Calu3 (cell line): ENCODE measurements at regions not wholly inside any gene's neighbourhood (a gene's known extent, or its start where the extent isn't known, plus 50 kb on each side); places are given as distances from the start of the nearest gene placed in this dataset.

ENCODE experiments used
- BruUV-seq: library from RNA; stranded (reverse); fragments of 400-500 nt; replicated peaks from 2 replicates; lab custom pipeline; 2021; lab: Mats Ljungman, UMichigan
- CTCF ChIA-PET: fragments of 300-600 bp; sonication (Branson Sonifier 250); formaldehyde crosslinking; loops from one replicate; lab custom pipeline; 2022; ENCODE audit warnings: antibody characterized with exemption; lab: Charles Lee
- DNase-seq: peaks from one replicate; pipeline ENCODE4 v3.0.0; 2022
- H3K27ac Mint-ChIP-seq: one replicate; pipeline ENCODE4 v1.8.0; 2022; ENCODE audit warnings: mixed read lengths; ENCODE audit not compliant: unreplicated experiment
- H3K27me3 Mint-ChIP-seq: one replicate; pipeline ENCODE4 v1.8.0; 2022; ENCODE audit warnings: mixed read lengths; ENCODE audit not compliant: unreplicated experiment
- H3K36me3 Mint-ChIP-seq: one replicate; pipeline ENCODE4 v1.8.0; 2022; ENCODE audit warnings: mild to moderate bottlenecking, moderate library complexity, mixed read lengths; ENCODE audit not compliant: insufficient read depth, unreplicated experiment
- H3K4me1 Mint-ChIP-seq: one replicate; pipeline ENCODE4 v1.8.0; 2022; ENCODE audit warnings: mild to moderate bottlenecking, low read depth, mixed read lengths; ENCODE audit not compliant: unreplicated experiment
- H3K4me3 Mint-ChIP-seq: one replicate; pipeline ENCODE4 v1.8.0; 2022; ENCODE audit warnings: mild to moderate bottlenecking, low read depth, moderate library complexity, mixed read lengths; ENCODE audit not compliant: unreplicated experiment
- H3K9me3 Mint-ChIP-seq: one replicate; pipeline ENCODE4 v1.8.0; 2022; ENCODE audit warnings: low read depth, mixed read lengths; ENCODE audit not compliant: unreplicated experiment
- CTCF ChIP-seq: fragments of 200-600 bp; IDR thresholded peaks from one replicate; pipeline ENCODE4 v1.8.0; 2022; ENCODE audit warnings: antibody characterized with exemption; ENCODE audit not compliant: unreplicated experiment
- intact Hi-C: fragments of 100-400 bp; cut with micrococcal nuclease; formaldehyde crosslinking; loops from one replicate; pipeline ENCODE4 v1.10.0; 2022; ENCODE audit not compliant: unreplicated experiment

GRCh38 chr13:44236370-44236769 is 137.3 kb upstream of the SERP2 start:
- intact Hi-C loops, result loop anchor here (10.0 kb wide), 1 partner anchor 138 kb away; the partner anchor contains the start of gene SERP2
- peaks cover 7% of the 10 kb centered on the region for H3K36me3 Mint-ChIP-seq
- peaks cover 7% of the 10 kb centered on the region for H3K4me1 Mint-ChIP-seq
- no peak for DNase-seq
- H3K9me3 Mint-ChIP-seq, result peaks cover 5% of the 10 kb centered on the region
- no peak overlapping the region for H3K4me3 Mint-ChIP-seq
- H3K27me3 Mint-ChIP-seq, result no peaks in the 10 kb centered on the region
- no TSS peak for BruUV-seq
- no peak for TF ChIP-seq CTCF
- CTCF ChIA-PET, result no interaction called here
- H3K27ac Mint-ChIP-seq, result no peak overlapping the region

- H3K9me3 Mint-ChIP-seq, result peaks cover 3% of the 10 kb centered on the region
- CTCF ChIA-PET, result no interaction called here
- peaks cover 7% of the 10 kb centered on the region for H3K4me1 Mint-ChIP-seq
- BruUV-seq, result no TSS peak
- DNase-seq, result no peak
- no peak for TF ChIP-seq CTCF
- H3K27me3 Mint-ChIP-seq, result no peaks in the 10 kb centered on the region
- peaks cover 5% of the 10 kb centered on the region for H3K36me3 Mint-ChIP-seq
- intact Hi-C loops, result loop anchor here (10.0 kb wide), 1 partner anchor 138 kb away; the partner anchor contains the start of gene SERP2
- no peak overlapping the region for H3K4me3 Mint-ChIP-seq
- no peak overlapping the region for H3K27ac Mint-ChIP-seq
Measured at GRCh38 chr13:44236801-44237207, 136.8 kb upstream of the SERP2 start.

GRCh38 chr13:44237276-44237767 is 136.3 kb upstream of the SERP2 start:
- peaks cover 7% of the 10 kb centered on the region for H3K4me1 Mint-ChIP-seq
- H3K27me3 Mint-ChIP-seq, result no peaks in the 10 kb centered on the region
- BruUV-seq, result no TSS peak
- H3K36me3 Mint-ChIP-seq, result no peaks in the 10 kb centered on the region
- H3K9me3 Mint-ChIP-seq, result peaks cover 3% of the 10 kb centered on the region
- CTCF ChIA-PET, result no interaction called here
- no peak overlapping the region for H3K4me3 Mint-ChIP-seq
- intact Hi-C loops, result loop anchor here (10.0 kb wide), 1 partner anchor 137 kb away; the partner anchor contains the start of gene SERP2
- no peak for DNase-seq
- no peak overlapping the region for H3K27ac Mint-ChIP-seq
- no peak for TF ChIP-seq CTCF

GRCh38 chr13:44237881-44238421 is 135.7 kb upstream of the SERP2 start:
- no TSS peak for BruUV-seq
- intact Hi-C loops, result loop anchor here (10.0 kb wide), 1 partner anchor 137 kb away; the partner anchor contains the start of gene SERP2
- no peak for TF ChIP-seq CTCF
- no peak for DNase-seq
- Mint-ChIP-seq H3K4me1 (peaks cover 7% of the 10 kb centered on the region), H3K27ac (no peak overlapping the region), H3K4me3 (no peak overlapping the region), H3K9me3 (peaks cover 3% of the 10 kb centered on the region), H3K27me3 (no peaks in the 10 kb centered on the region), H3K36me3 (no peaks in the 10 kb centered on the region)
- CTCF ChIA-PET, result no interaction called here
